A549 (cell line): ENCODE measurements at regions not wholly inside any gene's neighbourhood (a gene's known extent, or its start where the extent isn't known, plus 50 kb on each side); places are given as distances from the start of the nearest gene placed in this dataset.

Source experiments
- BHLHE40 ChIP-seq: IDR thresholded peaks from 2 replicates; pipeline ENCODE4 v1.6.1; 2012; ENCODE audit warnings: low read depth, low read length, inconsistent platforms
- CEBPB ChIP-seq, 2 experiments: fragments of >200 bp in 1 of 2; sonication (Bioruptor Twin) in 1 of 2; formaldehyde crosslinking in 1 of 2; IDR thresholded peaks; 2 replicates each; pipeline ENCODE4 v1.6.1; 2012 to 2016
- CHD2 ChIP-seq: fragments of 150-350 bp; IDR thresholded peaks from 2 replicates; pipeline ENCODE4 v1.6.1; 2014; ENCODE audit warnings: low read length; ENCODE audit not compliant: partially characterized antibody
- CTCF ChIP-seq: fragments of >200 bp; sonication (Bioruptor Twin); formaldehyde crosslinking; IDR thresholded peaks from 3 replicates; pipeline ENCODE4 v1.5.1; 2016
- FOSL2 ChIP-seq, 2 experiments: fragments of 450-650 bp in 1 of 2; fragments of >200 bp in 1 of 2; sonication (Bioruptor Twin) in 1 of 2; formaldehyde crosslinking; IDR thresholded peaks; 2 replicates each; pipeline versions ENCODE4 v1.5.0 to v1.6.1; 2016 to 2020; ENCODE audit warnings: mild to moderate bottlenecking in 1 of 2, moderate library complexity in 1 of 2
- MAFK ChIP-seq: fragments of 450-650 bp; IDR thresholded peaks from 2 replicates; pipeline ENCODE4 v1.6.1; 2014; ENCODE audit not compliant: partially characterized antibody
- MYC ChIP-seq: IDR thresholded peaks from 2 replicates; pipeline ENCODE4 v1.6.1; 2012; ENCODE audit warnings: mild to moderate bottlenecking, inconsistent platforms, low read length, improper control_type of control experiment, borderline replicate concordance
- PHF8 ChIP-seq: fragments of 200-600 bp; sonication (generic); IDR thresholded peaks from 2 replicates; pipeline ENCODE4 v1.6.1; 2016; ENCODE audit warnings: low read depth, mild to moderate bottlenecking, antibody characterized with exemption, moderate library complexity, borderline replicate concordance
- POLR2A ChIP-seq: IDR thresholded peaks from 2 replicates; pipeline ENCODE4 v1.6.1; 2012; ENCODE audit warnings: mild to moderate bottlenecking, low read length
- RAD21 ChIP-seq, 2 experiments: fragments of >200 bp in 1 of 2; sonication (Bioruptor Twin) in 1 of 2; formaldehyde crosslinking in 1 of 2; IDR thresholded peaks in 1 of 2; conservative IDR thresholded peaks in 1 of 2; 2 replicates in 1 of 2; 3 replicates in 1 of 2; pipeline ENCODE4 v1.6.1; 2012 to 2018; ENCODE audit warnings: inconsistent platforms in 1 of 2
- RFX5 ChIP-seq: fragments of 450-650 bp; IDR thresholded peaks from 2 replicates; pipeline ENCODE4 v1.7.1; 2014; ENCODE audit warnings: antibody characterized with exemption, mild to moderate bottlenecking, moderate library complexity

- TF ChIP-seq POLR2A (no peak), RAD21 (conservative IDR thresholded peaks at IDR 0.05 in 1 of 2, IDR thresholded peaks at IDR 0.05 in 1 of 2) (no peak), CHD2 (no peak), CTCF (no peak), RFX5 (no peak), MAFK (no peak), PHF8 (no peak), BHLHE40 (no peak), MYC (no peak), FOSL2 (IDR thresholded peaks at IDR 0.05) (no peak), FOSL2 (CRISPR knock-in tag; IDR thresholded peaks at IDR 0.05) (no peak), CEBPB (IDR thresholded peaks at IDR 0.05) (no peak)
These were observed 51.5 kb upstream of the HS3ST2 start for GRCh38 chr16:22762486-22762885.
